ENCODE measurements at regions not wholly inside any gene's neighbourhood (a gene's known extent, or its start where the extent isn't known, plus 50 kb on each side); places are given as distances from the start of the nearest gene placed in this dataset.

- DNase-seq (ENCODE audit: low spot score), result no peak
Observed at GRCh38 chr1:194331758-194332157, 1145.3 kb upstream of the B3GALT2 start.

DNA sequence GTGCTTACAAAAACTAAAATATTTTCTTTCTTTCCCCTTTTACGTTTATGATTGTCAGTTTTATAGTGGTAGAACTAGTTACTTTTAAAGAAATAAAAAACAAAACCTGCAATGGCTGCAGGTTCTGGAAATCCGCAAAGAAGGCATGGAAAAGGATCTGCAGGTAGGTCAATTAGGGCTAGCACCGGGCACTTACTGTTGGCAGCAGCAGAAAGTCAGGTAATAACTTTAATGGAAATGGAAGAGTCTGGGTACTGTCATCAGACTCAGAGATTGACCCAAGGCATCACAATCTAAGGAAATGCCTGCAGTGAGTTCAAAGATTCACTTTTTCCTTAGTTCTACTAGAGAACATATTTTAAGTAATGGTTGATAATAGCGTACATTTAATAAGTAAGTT lies 1136.3 kb upstream of the B3GALT2 start:
- DNase-seq (ENCODE audit: low spot score), result no peak

- no peak for DNase-seq (ENCODE audit: low spot score)
Observed at GRCh38 chr1:194318790-194319280, 1132.4 kb upstream of the B3GALT2 start.

DNA sequence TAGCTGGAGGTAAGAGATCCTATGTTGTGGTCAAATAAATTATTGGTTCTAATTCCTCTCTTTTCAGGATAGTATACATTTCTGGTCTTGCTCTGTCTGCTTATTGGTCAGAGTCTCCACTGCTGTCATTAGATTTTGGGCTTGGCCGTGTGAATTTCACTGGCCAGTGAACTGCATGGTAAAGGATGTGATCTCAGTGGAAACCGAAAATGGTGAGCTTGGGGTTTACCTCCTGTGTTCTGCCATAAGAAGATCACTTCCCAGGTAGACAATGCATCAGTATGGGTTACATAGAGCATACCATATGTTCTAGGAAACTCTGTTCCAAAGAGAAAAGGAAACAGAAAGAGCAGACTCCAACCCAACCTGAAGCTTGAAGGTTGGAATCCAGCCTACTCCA lies 1123.3 kb upstream of the B3GALT2 start:
- no peak for DNase-seq (ENCODE audit: low spot score)

DNA sequence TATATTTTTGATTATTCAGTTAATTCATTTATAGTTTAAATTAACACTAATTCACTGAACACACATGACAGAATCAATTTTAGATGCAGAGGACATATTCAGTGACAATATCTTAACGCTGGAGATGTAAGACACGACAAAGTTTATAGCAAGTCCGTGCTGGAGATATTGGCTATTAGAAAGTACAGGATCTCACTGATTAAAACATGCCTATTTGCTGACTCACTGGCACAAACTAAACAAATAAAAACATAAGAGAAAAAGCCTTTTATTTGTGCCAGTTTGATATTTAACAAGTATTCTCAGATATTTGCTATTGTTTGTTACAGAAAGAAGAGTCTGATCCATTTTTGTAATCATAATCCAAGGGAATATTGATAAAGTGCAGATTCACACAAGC lies 1122.9 kb upstream of the B3GALT2 start:
- DNase-seq (ENCODE audit: low spot score), result no peak

- no peak for DNase-seq (ENCODE audit: low spot score)
Observed at GRCh38 chr1:194300776-194301175, 1114.4 kb upstream of the B3GALT2 start.

DNA sequence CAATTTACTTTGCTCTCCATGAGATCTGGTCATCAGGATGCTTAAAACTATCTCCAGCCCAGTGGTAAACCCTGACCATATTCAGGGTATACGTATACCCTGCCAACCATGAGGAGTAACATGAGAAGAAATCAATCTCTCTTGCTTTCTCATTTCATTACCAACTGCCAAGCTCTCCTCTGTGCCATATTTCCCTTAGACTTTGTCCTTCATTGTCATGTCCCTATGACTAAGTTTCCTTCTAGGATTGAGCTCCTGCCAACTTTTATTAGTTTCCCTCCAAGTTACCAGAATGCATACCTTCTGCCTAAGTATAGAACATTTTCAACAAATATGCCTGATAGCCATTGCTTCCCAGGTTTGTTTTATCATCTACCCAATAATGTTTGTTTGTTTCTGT lies 1113.9 kb upstream of the B3GALT2 start:
- no peak for DNase-seq (ENCODE audit: low spot score)

- no peak for DNase-seq (ENCODE audit: low spot score)
Observed at GRCh38 chr1:194298007-194298598, 1111.7 kb upstream of the B3GALT2 start.

DNA sequence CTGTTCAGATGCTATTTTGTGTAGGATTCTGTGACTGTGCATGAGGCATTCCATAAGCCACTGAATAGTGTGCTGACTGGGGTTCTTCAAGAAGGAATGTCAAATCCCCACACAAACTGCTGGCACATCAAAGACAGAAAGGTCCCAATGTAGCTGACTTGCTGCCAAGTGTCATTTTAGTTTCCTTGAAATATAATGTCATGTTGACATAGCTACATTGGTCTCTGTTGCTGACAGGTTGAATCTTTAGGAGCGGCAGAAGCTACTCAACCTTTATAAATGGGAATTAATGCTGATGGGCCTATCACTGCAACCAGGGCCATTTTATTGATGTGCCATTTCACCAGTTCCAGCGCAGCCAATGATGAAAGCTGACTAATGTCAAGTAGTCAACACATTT lies 1110.7 kb upstream of the B3GALT2 start:
- DNase-seq (ENCODE audit: low spot score), result no peak

DNA sequence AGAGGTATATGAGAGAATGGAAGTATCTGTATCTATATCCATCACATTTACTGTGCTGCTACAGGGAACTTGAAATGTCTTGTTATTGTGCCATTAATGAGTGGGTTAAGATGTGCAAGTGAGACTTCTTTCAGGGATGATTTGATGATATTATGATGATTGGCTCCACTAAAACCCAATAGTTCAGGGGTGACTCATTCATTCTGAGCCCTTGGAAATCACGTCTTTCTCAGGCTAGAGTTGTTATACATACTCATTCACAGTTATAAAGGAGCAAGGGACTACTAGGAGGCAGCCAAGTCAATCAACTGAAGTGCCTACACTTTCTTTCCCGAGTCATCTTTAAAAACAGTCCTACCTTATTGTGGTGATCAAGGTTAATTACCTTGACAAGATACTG lies 1109.8 kb upstream of the B3GALT2 start:
- no peak for DNase-seq (ENCODE audit: low spot score)

- DNase-seq (ENCODE audit: low spot score), result peak; percentile 7
Observed at GRCh38 chr1:194295685-194296084, 1109.3 kb upstream of the B3GALT2 start.

DNA sequence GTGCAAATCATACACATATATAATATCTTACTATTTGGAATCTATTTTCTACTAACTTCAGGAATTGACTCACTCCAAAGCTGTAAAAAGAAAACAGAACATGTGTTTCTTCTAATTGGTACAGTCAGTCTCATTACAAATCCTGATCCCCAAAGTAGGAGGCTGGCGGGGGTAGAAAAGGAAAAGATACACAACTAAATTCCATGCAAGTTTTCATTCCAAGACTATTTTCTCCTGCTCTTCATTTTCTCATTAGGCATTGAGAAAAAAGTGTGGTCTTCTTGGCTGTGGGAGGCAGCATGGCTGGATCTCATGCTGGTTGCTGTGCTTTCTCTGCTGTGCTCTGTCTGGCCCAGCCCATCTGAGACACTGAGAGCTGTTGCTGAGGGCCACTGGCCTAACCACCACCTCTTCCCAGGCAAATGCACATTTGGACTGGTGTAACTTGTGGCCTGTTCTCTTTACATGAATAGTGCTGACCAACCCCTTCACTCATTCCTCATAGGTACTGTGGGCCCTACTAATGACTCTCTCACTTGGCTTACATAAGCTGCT lies 1107.5 kb upstream of the B3GALT2 start:
- DNase-seq (ENCODE audit: low spot score), result no peak

GRCh38 chr1:194292966-194293365 lies 1106.6 kb upstream of the B3GALT2 start:
- no peak for DNase-seq (ENCODE audit: low spot score)

DNA sequence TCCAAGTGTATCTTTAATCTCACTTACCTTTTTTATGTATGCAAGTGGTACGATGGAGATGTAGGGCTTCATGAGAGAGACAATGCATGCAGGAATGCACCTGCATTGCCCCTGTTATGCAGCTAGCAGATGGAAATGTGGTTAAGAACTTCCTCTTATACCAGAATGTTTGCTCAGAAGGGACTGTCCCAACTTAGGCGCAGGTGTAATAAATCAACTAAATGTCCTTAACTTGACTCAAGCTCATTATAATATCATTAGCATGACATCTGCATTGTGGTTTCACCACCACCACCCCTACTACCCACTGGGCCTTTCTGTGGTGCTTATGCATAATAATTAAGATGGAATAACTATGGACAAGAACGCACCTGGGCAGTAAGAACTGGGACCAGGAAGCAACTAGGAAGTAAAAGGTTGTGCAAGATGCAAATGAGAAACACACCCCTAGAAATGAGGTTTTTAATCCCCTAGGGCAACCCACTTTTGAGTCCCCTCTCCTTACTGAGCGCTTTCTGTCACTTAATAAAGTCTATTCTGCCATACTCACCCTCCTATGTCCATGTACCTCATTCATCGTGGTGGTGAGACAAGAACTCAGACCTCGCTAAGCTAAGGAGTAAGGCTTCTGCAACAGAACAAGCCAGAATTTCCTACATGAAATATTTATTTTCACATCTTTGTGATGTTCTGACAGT lies 1103.3 kb upstream of the B3GALT2 start:
- no peak for DNase-seq (ENCODE audit: low spot score)

GRCh38 chr1:194288238-194288637 lies 1101.8 kb upstream of the B3GALT2 start:
- DNase-seq (ENCODE audit: low spot score), result no peak

DNA sequence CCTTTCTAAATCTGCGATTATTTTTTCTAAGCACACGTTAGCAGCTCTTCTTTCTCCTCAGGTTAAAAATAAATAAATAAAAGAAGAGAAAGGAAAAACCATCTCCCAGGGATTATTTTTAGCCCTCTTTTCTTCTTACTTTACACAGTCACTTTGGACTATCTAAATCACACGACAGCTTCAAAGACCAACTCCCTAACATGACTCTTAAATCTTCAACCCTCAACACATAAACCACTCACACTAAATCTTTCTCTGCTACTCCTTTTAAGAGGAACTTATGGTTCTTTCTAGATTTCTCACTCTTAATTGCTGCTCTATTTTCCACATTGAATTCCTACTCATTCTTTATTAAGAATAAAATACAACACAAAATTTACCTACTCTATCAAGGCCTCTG lies 1095.0 kb upstream of the B3GALT2 start:
- DNase-seq (ENCODE audit: low spot score), result no peak

GRCh38 chr1:194280463-194280862 lies 1094.0 kb upstream of the B3GALT2 start:
- DNase-seq (ENCODE audit: low spot score), result no peak

DNA sequence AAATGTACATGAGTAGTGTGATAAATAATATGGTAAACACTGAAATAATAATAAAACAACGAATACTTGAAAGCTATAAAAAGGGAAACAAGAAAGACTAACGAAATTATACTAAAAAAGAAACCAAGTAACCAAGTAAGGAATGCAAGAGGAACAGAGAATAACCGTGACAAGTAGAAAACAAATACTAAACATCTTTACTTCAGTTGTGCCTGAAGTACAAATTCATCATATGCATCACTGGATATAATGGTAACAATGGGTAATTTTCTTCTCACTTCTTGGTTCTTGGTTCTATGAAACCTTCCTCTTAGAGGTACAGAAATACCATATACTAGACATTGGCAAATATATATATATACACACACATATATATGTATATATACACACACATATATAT lies 1093.6 kb upstream of the B3GALT2 start:
- no peak for DNase-seq (ENCODE audit: low spot score)

GRCh38 chr1:194277927-194278326 lies 1091.5 kb upstream of the B3GALT2 start:
- DNase-seq (ENCODE audit: low spot score), result no peak

- DNase-seq (ENCODE audit: low spot score), result no peak
Observed at GRCh38 chr1:194273660-194274059, 1087.2 kb upstream of the B3GALT2 start.

- no peak for DNase-seq (ENCODE audit: low spot score)
Observed at GRCh38 chr1:194268839-194269238, 1082.4 kb upstream of the B3GALT2 start.

DNA sequence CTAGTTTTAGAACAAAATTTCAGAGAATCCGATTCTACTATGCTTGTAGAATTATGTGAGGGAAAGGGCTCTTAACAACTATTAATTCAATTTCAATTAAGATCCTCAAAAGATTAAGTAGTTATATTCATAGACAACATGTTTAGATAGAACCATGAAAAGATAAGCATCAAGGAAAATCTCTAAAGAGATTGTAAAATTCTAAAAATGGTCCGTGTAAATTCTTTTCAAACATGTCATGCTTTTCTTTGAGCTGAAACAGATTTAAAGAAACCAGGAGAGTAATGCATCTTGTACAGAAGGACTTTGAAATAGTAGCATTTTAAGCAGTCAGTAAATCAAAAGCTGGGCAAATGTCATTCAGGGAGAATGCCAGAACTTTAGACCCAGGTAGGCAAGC lies 1080.6 kb upstream of the B3GALT2 start:
- DNase-seq (ENCODE audit: low spot score), result no peak

DNA sequence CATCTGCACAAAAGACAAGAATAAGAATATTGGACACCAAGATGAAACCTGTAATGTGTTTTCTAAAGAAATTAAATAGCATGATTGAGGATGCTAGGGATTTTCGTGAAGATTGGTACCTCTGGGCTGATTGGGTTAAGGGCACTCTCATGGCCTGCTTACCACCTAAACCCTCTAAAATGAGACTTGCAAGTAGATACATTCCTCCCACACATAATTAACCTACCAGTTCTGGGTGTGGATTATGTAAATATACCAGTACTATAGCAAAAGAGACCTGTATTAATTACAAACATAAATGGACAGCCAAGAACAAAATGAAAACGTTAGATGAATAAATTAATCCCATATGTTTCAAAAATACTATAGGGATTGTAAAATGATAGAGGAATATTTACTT lies 1069.6 kb upstream of the B3GALT2 start:
- DNase-seq (ENCODE audit: low spot score), result no peak

GRCh38 chr1:194252199-194252598 lies 1065.8 kb upstream of the B3GALT2 start:
- no peak for DNase-seq (ENCODE audit: low spot score)
